ENCODE measurements at regions not wholly inside any gene's neighbourhood (a gene's known extent, or its start where the extent isn't known, plus 50 kb on each side); places are given as distances from the start of the nearest gene placed in this dataset.

DNA sequence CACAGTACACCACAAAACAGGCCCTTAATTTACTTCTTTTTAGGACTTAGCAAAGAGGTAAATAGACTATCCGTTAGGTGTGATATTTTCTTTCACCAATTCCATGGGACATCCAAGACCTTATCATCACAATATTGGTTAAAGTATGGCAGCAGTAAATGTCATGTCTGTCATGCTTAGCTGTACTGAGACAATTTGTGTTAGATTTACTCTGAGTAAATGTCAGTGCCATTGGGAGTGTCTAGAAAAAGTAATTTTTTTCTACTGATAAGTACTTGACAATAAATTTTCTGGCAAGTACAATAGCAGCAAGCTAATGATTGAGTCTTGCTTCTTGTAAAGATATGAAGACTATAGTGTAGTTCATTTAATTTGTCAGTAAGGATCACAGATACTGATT lies 756.1 kb downstream of the FAM133A start:
- CTCF ChIA-PET (ENCODE audit: partially characterized antibody) = no interaction called here
- FAIRE-seq = no peak

More for the DNA sequence above, 756.1 kb downstream of the FAM133A start:
- Histone ChIP-seq H2BK20ac (ENCODE audit: low read length) (no peak overlapping the region), H3K18ac (ENCODE audit: extremely low read depth, low read length) (no peak overlapping the region), H3K9me3 (ENCODE audit: insufficient read depth in 2 of 2, low read depth in 1 of 2, low read length in 1 of 2) (no peaks in the 10 kb centered on the region), H2AK5ac (ENCODE audit: low read depth, low read length) (no peak overlapping the region), H3K27ac (ENCODE audit: low read depth, low read length) (no peak overlapping the region), H2AFZ (ENCODE audit: low read length) (no peak overlapping the region), H4K91ac (replicated peaks; ENCODE audit: insufficient read length, low read length) (no peak overlapping the region), H3K23me2 (ENCODE audit: low read depth, low read length) (no peaks in the 10 kb centered on the region), H2BK120ac (replicated peaks; ENCODE audit: low read depth, low read length) (no peak overlapping the region), H3K56ac (replicated peaks; ENCODE audit: insufficient read length, low read depth, low read length) (no peak overlapping the region), H4K5ac (ENCODE audit: insufficient read length, low read depth, low read length) (no peak overlapping the region), H4K8ac (ENCODE audit: extremely low read depth, insufficient read depth, low read length) (no peak overlapping the region), H3K23ac (ENCODE audit: insufficient read length) (no peak overlapping the region), H3K4me3 (ENCODE audit: extremely low read depth in 1 of 4, insufficient read depth in 2 of 4, low read depth in 3 of 4, low read length in 4 of 4) (no peak overlapping the region), H3K79me2 (ENCODE audit: control insufficient read depth in 1 of 2, insufficient read depth in 2 of 2, low read length in 2 of 2) (no peaks in the 10 kb centered on the region), H2BK5ac (ENCODE audit: low read depth, low read length) (no peak overlapping the region), H4K20me1 (replicated peaks in 1 of 2; ENCODE audit: control insufficient read depth in 1 of 2, insufficient read depth in 2 of 2, low read length in 2 of 2) (no peaks in the 10 kb centered on the region), H2BK15ac (ENCODE audit: low read length) (no peak overlapping the region), H3K27me3 (replicated peaks in 1 of 4; ENCODE audit: control insufficient read depth in 3 of 4, extremely low read depth in 1 of 4, insufficient read depth in 3 of 4, low read length in 3 of 4) (no peaks in the 10 kb centered on the region), H3K4me2 (ENCODE audit: insufficient read depth in 1 of 2, low read depth in 2 of 2, low read length in 2 of 2) (no peak overlapping the region), H3K14ac (ENCODE audit: insufficient read length) (no peak overlapping the region), H3K79me1 (ENCODE audit: low read depth, low read length) (no peaks in the 10 kb centered on the region), H3K36me3 (ENCODE audit: control insufficient read depth in 2 of 4, insufficient read depth in 4 of 4, low read length in 3 of 4) (no peaks in the 10 kb centered on the region), H3K4me1 (replicated peaks in 1 of 4; ENCODE audit: control insufficient read depth in 3 of 4, insufficient read depth in 4 of 4, low read length in 3 of 4) (no peaks in the 10 kb centered on the region), H3K9ac (replicated peaks in 1 of 4; ENCODE audit: extremely low read depth in 1 of 4, low read depth in 3 of 4, low read length in 3 of 4) (no peak overlapping the region), H3K4ac (replicated peaks; ENCODE audit: insufficient read length, low read depth, low read length) (no peak overlapping the region), H2BK12ac (ENCODE audit: low read depth, low read length) (no peak overlapping the region)
- 89% methylated on average over 1 of the region's 1 CpG; no CpG with 5 or more reads in 1 of the 2 experiments for WGBS, 2 experiments (ENCODE audit: extremely low coverage in 1 of 2, insufficient coverage in 1 of 2, insufficient read length in 1 of 2, insufficient replicate concordance in 2 of 2, low coverage in 1 of 2, low lambda C conversion rate in 2 of 2, missing lambda C conversion rate in 1 of 2)
- DNase-seq (ENCODE audit: low read depth in 1 of 2, low spot score in 2 of 2) = no peak
- no peak for TF ChIP-seq TBP (IDR thresholded peaks at IDR 0.05; ENCODE audit: low read depth, low read length)
- TF ChIP-seq SRF (IDR thresholded peaks at IDR 0.05; ENCODE audit: low read depth, low read length) = no peak
- no peak for TF ChIP-seq ZNF274 (IDR thresholded peaks at IDR 0.05; ENCODE audit: borderline replicate concordance, extremely low read depth, low read length)
- no peak for TF ChIP-seq RAD21 (IDR thresholded peaks at IDR 0.05 in 1 of 2, conservative IDR thresholded peaks at IDR 0.05 in 1 of 2; ENCODE audit: low read depth in 2 of 2, low read length in 2 of 2)
- no peak for TF ChIP-seq POLR2AphosphoS5 (IDR thresholded peaks at IDR 0.05; ENCODE audit: low read depth, low read length)
- TF ChIP-seq SIRT6 (IDR thresholded peaks at IDR 0.05; ENCODE audit: low read length) = no peak
- POLR2A ChIA-PET (ENCODE audit: partially characterized antibody) = no interaction called here

Measured in H1 (cell line).